NT2/D1 (cell line): ENCODE measurements at regions not wholly inside any gene's neighbourhood (a gene's known extent, or its start where the extent isn't known, plus 50 kb on each side); places are given as distances from the start of the nearest gene placed in this dataset.

Experiments
- DNase-seq: peaks from one replicate; pipeline ENCODE4 v3.0.0-alpha.2; 2011; ENCODE audit warnings: low read depth, low spot score
- H3K27me3 ChIP-seq: 2 replicates; pipeline ENCODE4 v1.6.0; 2011; ENCODE audit warnings: mild to moderate bottlenecking; ENCODE audit not compliant: insufficient read length, insufficient read depth
- H3K36me3 ChIP-seq: 2 replicates; pipeline ENCODE4 v1.6.1; 2011; ENCODE audit warnings: mild to moderate bottlenecking, low read length, mixed read lengths; ENCODE audit not compliant: insufficient read depth, insufficient read length
- H3K4me1 ChIP-seq: 2 replicates; pipeline ENCODE4 v1.5.1; 2011; ENCODE audit not compliant: insufficient read depth, insufficient read length
- H3K4me3 ChIP-seq: 2 replicates; pipeline ENCODE4 v1.5.1; 2011; ENCODE audit warnings: low read depth; ENCODE audit not compliant: insufficient read length
- H3K9ac ChIP-seq: 2 replicates; pipeline ENCODE4 v1.6.0; 2011; ENCODE audit warnings: low read depth; ENCODE audit not compliant: insufficient read length
- H3K9me3 ChIP-seq: 2 replicates; pipeline ENCODE4 v1.5.1; 2011; ENCODE audit warnings: mild to moderate bottlenecking, low read length; ENCODE audit not compliant: insufficient read depth
- SUZ12 ChIP-seq: IDR thresholded peaks from 2 replicates; pipeline ENCODE4 v1.6.1; 2011; ENCODE audit not compliant: insufficient read length, insufficient read depth; ENCODE audit errors: extremely low read depth
- YY1 ChIP-seq: IDR thresholded peaks from 2 replicates; pipeline ENCODE4 v1.6.1; 2011; ENCODE audit not compliant: insufficient read length, insufficient read depth
- ZNF274 ChIP-seq: IDR thresholded peaks from 2 replicates; pipeline ENCODE4 v1.6.1; 2011; ENCODE audit warnings: mild to moderate bottlenecking, low read depth, low read length

- H3K9ac ChIP-seq: no peak overlapping the region
- H3K27me3 ChIP-seq: no peaks in the 10 kb centered on the region
- no peak for DNase-seq
- H3K36me3 ChIP-seq: no peaks in the 10 kb centered on the region
- TF ChIP-seq YY1: no peak
- TF ChIP-seq SUZ12: no peak
- no peak for TF ChIP-seq ZNF274
- no peaks in the 10 kb centered on the region for H3K9me3 ChIP-seq
- no peak overlapping the region for H3K4me3 ChIP-seq
- no peaks in the 10 kb centered on the region for H3K4me1 ChIP-seq
Measured at GRCh38 chr9:119802133-119802532, 432.9 kb upstream of the BRINP1 start.

GRCh38 chr9:119801311-119801710 lies 432.1 kb upstream of the BRINP1 start:
- Histone ChIP-seq H3K9ac (no peak overlapping the region), H3K4me3 (no peak overlapping the region)

GRCh38 chr9:119795395-119795794 lies 426.2 kb upstream of the BRINP1 start:
- H3K9me3 ChIP-seq: no peaks in the 10 kb centered on the region
- TF ChIP-seq SUZ12 (no peak), ZNF274 (no peak), YY1 (no peak)

More at GRCh38 chr9:119801311-119801710, 432.1 kb upstream of the BRINP1 start:
- Histone ChIP-seq H3K4me1 (no peaks in the 10 kb centered on the region), H3K27me3 (no peaks in the 10 kb centered on the region), H3K9me3 (no peaks in the 10 kb centered on the region), H3K36me3 (no peaks in the 10 kb centered on the region)
- TF ChIP-seq YY1: no peak
- no peak for TF ChIP-seq SUZ12
- TF ChIP-seq ZNF274: no peak
- no peak for DNase-seq

GRCh38 chr9:119794836-119795235 lies 425.6 kb upstream of the BRINP1 start:
- Histone ChIP-seq H3K9ac (no peak overlapping the region), H3K27me3 (no peaks in the 10 kb centered on the region), H3K9me3 (no peaks in the 10 kb centered on the region), H3K4me1 (no peaks in the 10 kb centered on the region), H3K4me3 (no peak overlapping the region), H3K36me3 (no peaks in the 10 kb centered on the region)
- TF ChIP-seq SUZ12 (no peak), YY1 (no peak), ZNF274 (no peak)
- no peak for DNase-seq

More at GRCh38 chr9:119795395-119795794, 426.2 kb upstream of the BRINP1 start:
- no peak overlapping the region for H3K4me3 ChIP-seq
- H3K4me1 ChIP-seq: no peaks in the 10 kb centered on the region
- H3K9ac ChIP-seq: no peak overlapping the region
- H3K27me3 ChIP-seq: no peaks in the 10 kb centered on the region
- H3K36me3 ChIP-seq: no peaks in the 10 kb centered on the region
- no peak for DNase-seq

- no peaks in the 10 kb centered on the region for H3K4me1 ChIP-seq
- H3K36me3 ChIP-seq: no peaks in the 10 kb centered on the region
- DNase-seq: no peak
- no peak for TF ChIP-seq YY1
- no peak for TF ChIP-seq SUZ12
- no peak for TF ChIP-seq ZNF274
- H3K27me3 ChIP-seq: no peaks in the 10 kb centered on the region
- no peak overlapping the region for H3K4me3 ChIP-seq
- no peaks in the 10 kb centered on the region for H3K9me3 ChIP-seq
- H3K9ac ChIP-seq: no peak overlapping the region
Measured at GRCh38 chr9:119793218-119793617, 424.0 kb upstream of the BRINP1 start.

- DNase-seq: no peak
- Histone ChIP-seq H3K9me3 (no peaks in the 10 kb centered on the region), H3K36me3 (no peaks in the 10 kb centered on the region), H3K4me3 (no peak overlapping the region), H3K9ac (no peak overlapping the region), H3K4me1 (no peaks in the 10 kb centered on the region), H3K27me3 (no peaks in the 10 kb centered on the region)
- TF ChIP-seq SUZ12: no peak
Measured at GRCh38 chr9:119792242-119792641, 423.0 kb upstream of the BRINP1 start.

- Histone ChIP-seq H3K36me3 (no peaks in the 10 kb centered on the region), H3K9me3 (no peaks in the 10 kb centered on the region), H3K27me3 (no peaks in the 10 kb centered on the region), H3K9ac (no peak overlapping the region), H3K4me1 (no peaks in the 10 kb centered on the region), H3K4me3 (no peak overlapping the region)
- TF ChIP-seq SUZ12 (no peak), YY1 (no peak), ZNF274 (no peak)
- no peak for DNase-seq
Measured at GRCh38 chr9:119789987-119790386, 420.8 kb upstream of the BRINP1 start.

GRCh38 chr9:119788921-119789320 lies 419.7 kb upstream of the BRINP1 start:
- H3K4me1 ChIP-seq: no peaks in the 10 kb centered on the region
- no peak overlapping the region for H3K9ac ChIP-seq
- no peaks in the 10 kb centered on the region for H3K9me3 ChIP-seq
- no peak for TF ChIP-seq YY1
- no peak for TF ChIP-seq ZNF274
- TF ChIP-seq SUZ12: no peak
- H3K27me3 ChIP-seq: no peaks in the 10 kb centered on the region
- DNase-seq: no peak
- H3K36me3 ChIP-seq: no peaks in the 10 kb centered on the region
- no peak overlapping the region for H3K4me3 ChIP-seq
